SIG-M5 treated with dmso at 0.1 percent for 504 hours (cell line): ENCODE measurements at regions not wholly inside any gene's neighbourhood (a gene's known extent, or its start where the extent isn't known, plus 50 kb on each side); places are given as distances from the start of the nearest gene placed in this dataset.
"Not testable (repeated sequence)": the region's sequence is repeated elsewhere in the genome, so short reads cannot be mapped to it uniquely, and the experiment has no call there.

Source experiments
- DNase-seq: peaks from one replicate; lab custom pipeline; 2025; ENCODE audit not compliant: unreplicated experiment; lab: John Stamatoyannopoulos, UW

GRCh38 chr5:82584631-82585030 lies 306.5 kb upstream of the RPS23 start:
- no peak for DNase-seq

- DNase-seq: not testable (repeated sequence)
Observed at GRCh38 chr5:82583331-82583730, 305.2 kb upstream of the RPS23 start.

GRCh38 chr5:82564963-82565362 lies 286.8 kb upstream of the RPS23 start:
- DNase-seq: no peak

- DNase-seq: no peak
Observed at GRCh38 chr5:82563745-82564144, 285.6 kb upstream of the RPS23 start.

DNA sequence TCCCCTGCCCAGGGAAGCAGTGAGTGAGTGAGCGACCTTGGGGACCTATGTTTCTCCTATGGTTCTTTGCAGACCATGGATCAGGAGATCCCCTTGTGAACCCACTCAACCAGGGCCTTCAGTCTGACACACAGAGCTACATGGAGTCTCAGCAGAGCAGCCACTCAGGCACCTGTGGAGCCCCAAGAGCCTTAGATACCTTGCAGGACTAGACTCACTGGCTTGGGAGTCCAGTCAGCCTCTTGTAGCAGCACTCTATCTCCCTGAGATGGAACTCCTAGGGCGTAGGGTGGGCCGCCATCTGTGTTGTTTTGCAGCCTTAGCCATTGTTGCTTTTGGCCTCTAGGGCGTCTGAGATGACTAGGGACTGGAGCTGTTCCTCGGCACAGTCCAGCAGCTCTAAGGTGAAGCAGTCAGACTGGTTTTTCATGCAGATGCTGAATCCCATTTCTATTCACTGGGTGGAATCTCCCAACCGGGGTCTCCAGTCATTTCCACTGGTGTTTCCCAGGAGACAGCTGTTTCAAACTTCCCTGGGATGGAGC lies 284.6 kb upstream of the RPS23 start:
- DNase-seq: no peak

- DNase-seq: no peak
Observed at GRCh38 chr5:82561797-82562196, 283.6 kb upstream of the RPS23 start.

GRCh38 chr5:82560969-82561368 lies 282.8 kb upstream of the RPS23 start:
- DNase-seq: no peak

DNA sequence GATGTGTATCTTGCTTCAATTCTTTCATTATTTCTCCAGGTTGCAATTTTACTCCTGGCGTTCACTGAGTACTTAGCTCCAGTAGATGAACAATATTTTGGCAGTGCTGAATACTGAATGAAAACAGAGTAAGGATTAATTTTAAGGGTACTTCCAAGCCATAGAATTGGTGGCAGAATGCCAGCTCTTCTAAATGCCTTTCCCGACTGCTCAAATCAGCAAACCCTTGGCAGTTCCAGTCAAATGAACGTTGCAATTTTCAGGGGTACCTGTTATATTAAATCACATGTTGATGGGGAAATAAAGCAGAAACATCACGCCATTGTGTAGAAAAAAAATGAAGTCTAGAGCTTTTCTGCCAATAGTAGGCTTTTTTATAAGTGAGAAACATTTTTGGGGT lies 282.4 kb upstream of the RPS23 start:
- no peak for DNase-seq

- no peak for DNase-seq
Observed at GRCh38 chr5:82551840-82552385, 273.8 kb upstream of the RPS23 start.

GRCh38 chr5:82551192-82551591 lies 273.0 kb upstream of the RPS23 start:
- DNase-seq: no peak

GRCh38 chr5:82549263-82549662 lies 271.1 kb upstream of the RPS23 start:
- DNase-seq: no peak

GRCh38 chr5:82544004-82544403 lies 265.9 kb upstream of the RPS23 start:
- DNase-seq: no peak

- no peak for DNase-seq
Observed at GRCh38 chr5:82540301-82540700, 262.1 kb upstream of the RPS23 start.

DNA sequence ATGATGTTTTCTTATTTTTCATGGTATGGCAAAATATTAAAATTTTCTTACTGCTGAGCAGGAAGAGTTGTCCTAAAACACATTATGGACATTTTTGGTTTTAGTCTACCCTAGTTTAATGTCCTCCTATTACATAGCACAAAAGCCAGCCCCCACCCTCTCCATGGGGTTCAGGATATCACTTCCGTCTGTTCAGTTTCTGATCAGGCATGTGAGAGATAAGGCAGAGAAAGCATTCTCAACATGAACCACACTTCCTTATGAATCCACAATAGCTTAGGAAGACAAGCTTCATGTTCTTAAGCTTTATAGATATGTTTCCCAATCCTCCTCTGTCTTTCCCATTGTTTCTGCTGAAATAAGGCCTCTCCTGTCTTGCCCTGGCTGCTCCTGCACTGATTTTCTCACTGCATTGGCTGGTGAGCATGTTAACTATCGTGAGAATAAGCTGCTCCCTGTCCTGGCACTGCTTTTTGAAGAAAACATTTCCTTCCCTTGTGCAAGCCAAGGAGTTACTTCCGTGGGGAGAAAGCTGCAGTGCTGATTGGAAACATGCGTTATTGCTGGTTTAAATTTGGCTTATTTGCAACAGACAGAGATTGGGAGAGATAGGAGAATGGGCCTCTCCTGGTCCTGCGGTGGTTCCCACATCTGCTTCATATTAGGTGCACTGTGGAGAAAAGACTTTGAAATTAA lies 260.3 kb upstream of the RPS23 start:
- no peak for DNase-seq

DNA sequence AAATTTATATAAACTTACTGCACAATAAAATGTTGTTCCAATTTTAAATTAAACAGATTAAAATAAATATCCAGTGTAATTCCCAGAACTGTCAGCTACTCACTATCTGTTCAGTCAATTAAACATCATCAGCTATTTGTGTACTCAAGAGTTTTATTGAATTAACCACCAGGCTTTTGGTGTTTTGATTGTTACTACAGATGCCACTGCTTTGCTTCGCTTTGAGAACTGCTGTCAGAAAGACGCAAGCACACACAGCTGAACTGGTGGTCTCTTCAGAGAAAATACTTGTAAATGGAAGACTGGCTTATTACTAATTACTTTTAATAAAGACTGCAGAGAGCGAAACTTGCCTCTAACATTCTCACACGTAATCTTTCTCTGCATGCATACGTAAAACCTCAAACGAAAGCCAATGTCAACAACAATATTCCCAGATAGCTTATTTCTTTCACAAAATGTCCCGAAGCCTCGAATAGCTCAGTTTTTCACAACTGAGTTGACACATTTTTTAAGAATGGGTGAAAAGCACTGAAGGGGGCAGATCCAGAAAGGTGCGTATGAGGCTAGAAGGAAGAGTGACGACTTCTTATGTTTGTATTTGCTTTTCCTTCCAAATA lies 259.6 kb upstream of the RPS23 start:
- DNase-seq: no peak

DNA sequence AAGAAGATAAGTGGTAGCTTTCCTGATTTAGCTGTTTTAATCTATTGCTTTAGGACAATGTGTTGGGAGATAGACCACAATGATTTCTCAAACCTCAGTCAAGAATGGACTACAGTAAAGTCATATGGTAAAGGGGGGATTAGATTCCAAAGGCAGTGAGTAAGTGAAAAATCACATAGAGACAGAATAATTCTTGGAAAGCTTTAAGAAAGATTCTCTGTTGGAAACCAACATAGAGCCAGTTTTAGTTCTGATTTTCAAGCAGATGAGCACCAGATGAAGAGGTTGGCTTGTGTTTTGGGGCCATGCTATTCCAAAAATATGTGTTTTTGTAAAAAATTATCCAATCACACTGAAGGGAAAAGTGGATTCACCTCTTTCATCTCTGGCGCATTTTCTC lies 256.8 kb upstream of the RPS23 start:
- no peak for DNase-seq

- not testable (repeated sequence) for DNase-seq
Observed at GRCh38 chr5:82532075-82532474, 253.9 kb upstream of the RPS23 start.

DNA sequence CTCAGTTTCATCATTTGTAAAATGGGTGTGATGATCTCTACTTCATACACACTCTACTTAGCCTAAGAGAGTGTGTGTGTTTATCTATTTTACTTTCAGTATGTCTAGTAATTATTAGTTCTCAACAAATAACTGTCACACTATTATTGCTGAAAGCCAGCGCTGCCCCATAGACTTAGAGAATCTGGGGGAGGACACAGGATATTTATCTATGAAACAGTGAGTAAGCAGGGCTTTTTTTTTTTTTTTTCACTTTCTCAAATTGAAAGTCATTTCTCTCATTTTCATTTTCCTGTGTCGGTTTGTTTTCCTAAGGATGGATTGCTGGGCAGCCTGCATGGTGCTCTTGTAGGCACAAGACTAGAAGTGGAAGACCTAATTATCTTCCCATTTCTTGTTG lies 248.4 kb upstream of the RPS23 start:
- no peak for DNase-seq

DNA sequence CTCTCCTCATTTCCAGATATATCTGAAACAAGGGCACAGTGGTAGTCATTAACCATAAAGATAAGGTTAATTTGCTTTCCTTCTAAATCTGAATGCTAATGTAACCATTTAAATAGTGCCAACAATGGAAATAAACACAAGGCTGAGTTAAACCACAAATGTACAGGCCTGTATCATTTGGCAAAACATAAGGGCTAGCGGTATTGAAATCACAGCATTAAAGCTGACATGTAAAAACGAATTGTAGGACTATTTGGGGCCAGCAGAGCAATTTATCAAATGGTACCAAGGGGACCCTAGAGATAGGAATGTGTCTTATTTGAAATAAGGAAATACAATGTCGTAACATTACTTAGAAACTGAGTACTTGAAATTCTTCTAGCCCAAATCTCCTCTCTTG lies 247.5 kb upstream of the RPS23 start:
- DNase-seq: no peak

DNA sequence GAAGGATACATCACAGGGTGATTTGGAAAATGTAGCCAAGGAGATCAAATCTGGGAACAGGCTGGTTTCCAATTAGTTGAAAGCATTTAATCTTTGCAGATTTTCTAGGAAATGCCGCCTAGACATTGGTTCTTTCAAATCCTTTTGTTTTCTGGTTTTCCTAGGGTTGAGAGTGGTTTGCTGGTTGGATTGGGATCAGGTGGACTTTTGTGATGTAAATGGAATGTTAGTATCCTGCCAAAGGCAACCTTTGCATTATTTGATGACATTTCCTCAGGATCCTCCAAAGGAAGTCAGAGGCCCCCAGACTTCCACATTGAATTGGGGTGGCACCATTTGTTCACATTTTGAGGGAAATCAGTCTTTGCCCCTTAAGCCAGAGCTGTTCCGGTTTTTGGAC lies 245.5 kb upstream of the RPS23 start:
- DNase-seq: no peak

DNA sequence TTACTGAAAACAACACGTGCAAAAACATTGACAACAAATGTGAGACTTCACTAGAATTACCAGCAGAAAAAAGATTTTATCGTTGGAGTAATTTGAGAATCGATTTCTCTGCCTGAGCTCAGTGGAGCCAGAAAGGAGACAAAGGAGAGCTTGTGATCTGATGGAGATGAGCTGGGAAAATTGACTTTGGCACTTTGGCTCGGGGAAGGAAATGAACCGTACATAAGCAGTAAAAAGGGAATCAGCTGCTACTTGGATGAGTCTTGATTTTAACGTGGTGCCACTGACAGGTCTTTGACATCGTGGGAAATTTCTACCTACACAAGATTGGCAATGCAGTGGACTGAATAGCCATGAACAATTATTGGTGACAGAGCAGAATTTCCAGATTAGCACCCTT lies 244.7 kb upstream of the RPS23 start:
- no peak for DNase-seq

DNA sequence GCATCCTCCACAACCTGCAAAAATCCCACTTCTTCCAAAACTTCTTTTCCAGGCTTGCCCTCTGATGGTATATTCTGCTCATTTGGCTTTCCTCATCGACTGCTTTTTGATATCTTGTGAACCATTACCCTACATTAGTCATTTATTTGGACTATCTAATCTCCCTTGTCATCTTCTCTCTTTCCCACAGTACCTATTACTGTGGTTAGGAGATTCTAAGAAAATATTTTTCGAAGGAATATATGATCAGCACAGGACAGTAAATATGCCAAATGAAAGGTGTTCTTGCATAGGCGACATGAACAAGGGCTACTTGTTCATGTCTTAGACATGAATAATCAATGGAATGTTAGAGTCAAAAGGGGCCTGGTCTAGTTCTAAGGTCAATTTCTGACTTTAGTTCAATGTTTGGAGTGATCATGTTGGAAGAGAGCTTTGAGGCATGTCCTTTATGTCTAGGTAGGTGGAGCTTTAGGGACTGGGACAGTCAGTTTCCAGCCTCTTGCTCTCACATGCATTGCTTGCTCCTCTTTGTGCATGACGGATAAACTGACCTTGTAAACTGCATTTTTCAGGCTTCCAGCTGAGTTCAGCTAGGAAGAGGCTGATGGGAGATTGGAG lies 243.4 kb upstream of the RPS23 start:
- no peak for DNase-seq
